Right hindlimb (tissue), 1 donor: ENCODE measurements at regions not wholly inside any gene's neighbourhood (a gene's known extent, or its start where the extent isn't known, plus 50 kb on each side); places are given as distances from the start of the nearest gene placed in this dataset.

Experiments used
- DNase-seq: peaks from one replicate; pipeline ENCODE4 v3.0.0-alpha.2; 2018

DNA sequence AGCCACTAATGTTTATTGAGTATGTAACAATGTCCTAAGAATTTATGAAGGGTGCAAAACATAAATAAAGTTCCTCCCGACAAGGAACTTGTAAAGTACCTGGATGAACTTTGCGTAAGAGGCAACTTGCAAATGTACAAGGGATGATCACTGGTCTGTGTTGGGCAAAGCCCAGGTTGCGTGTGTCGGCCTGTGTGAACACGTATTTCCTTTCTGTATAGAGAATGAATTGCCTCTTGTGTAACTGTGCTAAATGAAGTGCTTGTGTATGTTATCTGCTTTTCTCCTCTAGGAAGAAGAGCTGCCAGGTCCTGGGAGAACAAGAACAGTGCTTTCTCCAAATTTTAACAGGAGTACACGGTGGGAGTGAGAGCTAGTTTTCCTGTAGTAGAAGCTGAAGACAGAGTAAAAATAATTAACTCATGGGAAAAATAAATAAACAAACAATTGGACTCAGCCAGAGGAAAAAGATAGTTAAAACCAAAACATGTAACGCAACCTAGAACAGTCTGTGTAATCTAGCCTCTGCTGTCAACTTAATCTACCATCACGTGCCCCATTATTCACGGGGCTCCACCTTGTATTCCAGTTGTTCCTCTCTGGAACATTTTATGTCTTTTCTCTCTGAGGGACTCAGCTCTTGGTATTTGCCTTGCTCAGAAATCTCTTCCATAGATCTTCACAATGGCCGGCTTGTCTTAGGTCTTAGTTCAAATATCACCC, 83.7 kb upstream of the RASGRP1 start:
- DNase-seq: no peak

DNA sequence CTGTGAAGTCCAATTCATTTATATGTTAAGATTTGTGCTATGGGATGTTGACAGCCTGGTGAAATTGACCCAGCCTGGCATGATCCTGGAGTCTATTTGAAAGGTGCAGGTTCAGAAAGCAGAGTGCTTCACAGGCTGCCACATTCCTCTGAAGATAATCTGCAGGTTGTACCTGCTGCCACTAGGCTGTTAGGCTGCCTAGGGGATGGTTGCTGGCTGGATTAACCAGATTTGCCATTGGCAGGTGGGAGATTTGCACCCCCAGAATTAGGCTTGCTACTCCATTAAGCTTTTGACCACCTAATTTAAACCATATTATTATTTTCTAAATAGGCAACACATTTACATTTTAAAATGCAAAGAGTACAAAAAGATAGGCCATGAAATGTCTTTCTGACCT, 85.8 kb upstream of the RASGRP1 start:
- no peak for DNase-seq

DNA sequence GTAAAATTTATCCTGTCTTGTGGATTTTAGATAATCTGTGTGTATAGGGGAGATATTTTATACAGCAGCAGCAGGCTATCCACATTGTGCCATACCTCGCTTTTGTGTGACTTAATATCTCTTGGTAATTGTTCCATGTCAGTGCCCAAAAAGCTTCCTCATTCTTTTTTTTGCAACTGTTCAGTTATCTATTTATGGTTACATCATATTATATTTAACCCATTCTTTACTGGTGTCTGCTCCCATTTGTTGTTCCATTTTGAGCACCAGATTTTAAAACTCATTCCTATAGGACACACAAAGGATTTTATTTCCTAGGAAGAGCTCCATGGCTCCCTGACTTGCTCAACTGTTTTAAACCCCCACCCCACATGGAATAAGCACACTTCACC, 86.3 kb upstream of the RASGRP1 start:
- DNase-seq: no peak

DNA sequence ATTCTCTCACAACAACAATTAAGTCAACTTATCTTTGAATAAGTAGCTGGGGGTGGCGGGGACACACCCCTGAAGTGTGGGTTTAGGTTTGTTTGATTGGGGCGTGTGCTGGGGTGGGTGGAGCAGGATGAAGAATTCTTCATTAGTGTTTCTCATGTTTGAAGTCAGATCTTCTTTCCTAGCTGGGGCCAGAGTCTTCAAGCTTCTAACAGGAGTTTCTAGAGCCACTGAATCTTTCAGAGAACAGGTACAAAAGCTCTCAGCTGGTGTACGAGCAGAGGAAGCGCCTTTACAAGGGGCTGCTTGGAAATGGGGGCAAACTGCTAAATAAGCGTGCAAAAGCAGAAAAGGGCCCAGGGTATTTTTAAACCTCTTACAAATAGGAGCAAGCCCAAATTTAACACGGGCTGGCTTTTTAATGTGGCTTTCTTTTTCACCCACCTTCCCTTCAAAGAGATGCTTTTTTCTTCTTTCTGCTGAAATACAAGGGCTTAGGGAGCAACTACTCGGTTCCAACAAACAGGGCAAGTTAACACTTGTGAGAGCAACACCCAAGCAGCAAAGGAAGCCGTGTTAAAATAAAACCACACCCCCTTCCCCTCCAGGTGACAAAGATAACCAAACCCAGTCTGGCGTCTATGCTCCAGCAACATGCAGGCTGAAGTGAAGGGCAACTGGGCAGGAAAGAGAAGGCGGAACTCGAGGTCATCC, 86.9 kb upstream of the RASGRP1 start:
- DNase-seq: no peak

DNA sequence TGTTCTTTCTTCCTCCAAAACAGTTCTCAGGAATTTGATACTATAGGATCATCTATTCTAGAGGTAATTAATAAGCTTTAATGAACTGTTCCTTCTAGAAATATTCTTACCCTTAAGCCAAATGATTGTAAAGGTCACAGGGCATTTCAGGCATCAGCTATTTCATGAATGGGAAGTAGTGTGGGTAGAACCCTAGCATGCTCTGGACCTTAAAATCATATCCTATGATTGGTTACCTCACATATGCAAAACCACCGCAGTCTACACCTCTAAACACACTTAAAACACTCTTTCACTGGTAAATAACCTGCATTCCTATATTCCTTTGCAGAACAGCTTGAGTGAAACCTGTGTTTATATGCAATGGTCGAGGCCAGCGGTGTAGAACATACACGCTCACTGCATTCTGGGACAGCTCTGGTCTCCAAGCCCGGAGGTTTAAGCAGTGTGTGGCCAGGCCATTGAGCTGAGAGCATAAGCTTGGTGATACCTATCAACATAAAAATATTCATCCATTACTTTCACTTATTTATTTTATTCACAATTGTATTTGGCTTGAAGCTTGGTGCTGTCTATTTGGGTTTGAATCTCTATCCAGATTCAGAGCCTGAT, 87.7 kb upstream of the RASGRP1 start:
- no peak for DNase-seq

DNA sequence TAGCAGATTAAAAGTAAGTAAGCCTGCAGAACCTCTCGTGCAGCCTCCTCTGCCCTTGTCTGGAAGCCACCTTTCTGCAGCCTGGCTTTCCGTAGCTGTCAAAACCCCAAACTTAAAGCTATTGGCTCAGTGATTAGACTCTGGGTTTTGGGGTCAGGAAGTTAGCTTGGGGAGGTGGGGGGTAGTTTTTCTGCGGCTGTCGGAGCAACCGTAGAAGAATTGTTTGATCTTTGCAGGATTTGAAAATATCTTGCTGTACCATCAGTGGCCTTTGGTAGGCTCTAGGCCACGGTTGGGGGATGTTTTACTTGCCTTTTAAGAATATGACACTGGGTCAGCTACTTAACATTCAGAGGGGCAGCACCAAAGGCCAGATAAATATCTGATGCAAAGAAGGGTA, 88.4 kb upstream of the RASGRP1 start:
- DNase-seq: no peak

DNA sequence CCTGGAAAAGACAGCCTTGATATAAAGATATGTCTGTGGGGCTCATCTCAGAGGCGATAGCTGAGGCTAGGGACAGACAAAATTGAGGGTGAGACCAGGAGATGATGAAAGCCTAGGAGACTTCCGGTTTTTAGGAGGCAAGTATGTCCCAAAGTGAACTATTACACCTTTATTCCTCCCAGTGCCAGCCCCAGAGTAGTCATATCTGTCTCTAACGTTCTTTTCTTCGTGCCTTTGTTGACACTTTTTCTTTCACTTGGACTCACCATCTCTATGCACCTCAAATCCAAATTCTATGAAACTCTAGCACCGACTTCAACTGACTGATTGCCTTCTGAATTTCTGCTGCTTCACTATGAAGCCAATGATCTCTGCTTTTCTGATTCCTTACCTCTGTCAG, 93.8 kb upstream of the RASGRP1 start:
- no peak for DNase-seq

DNA sequence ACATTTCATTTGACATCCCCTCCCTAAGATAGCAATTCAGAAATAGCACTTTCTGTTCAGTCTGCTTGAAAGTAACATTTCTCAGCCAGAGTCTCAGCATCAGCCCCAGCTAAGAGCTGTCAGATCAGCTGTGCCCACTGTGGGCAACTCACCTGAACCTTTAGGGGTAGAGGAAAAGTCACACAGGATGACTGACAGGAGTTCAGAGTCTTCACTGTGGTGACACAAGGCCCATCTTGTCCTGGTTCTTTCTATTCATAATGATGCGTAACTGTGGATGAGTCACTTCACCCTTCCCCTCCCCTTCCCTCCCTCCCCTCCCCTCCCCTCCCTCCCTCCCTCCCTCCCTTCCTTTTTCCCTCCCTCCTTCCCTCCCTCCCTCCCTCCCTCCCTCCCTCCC, 96.1 kb upstream of the RASGRP1 start:
- no peak for DNase-seq

DNA sequence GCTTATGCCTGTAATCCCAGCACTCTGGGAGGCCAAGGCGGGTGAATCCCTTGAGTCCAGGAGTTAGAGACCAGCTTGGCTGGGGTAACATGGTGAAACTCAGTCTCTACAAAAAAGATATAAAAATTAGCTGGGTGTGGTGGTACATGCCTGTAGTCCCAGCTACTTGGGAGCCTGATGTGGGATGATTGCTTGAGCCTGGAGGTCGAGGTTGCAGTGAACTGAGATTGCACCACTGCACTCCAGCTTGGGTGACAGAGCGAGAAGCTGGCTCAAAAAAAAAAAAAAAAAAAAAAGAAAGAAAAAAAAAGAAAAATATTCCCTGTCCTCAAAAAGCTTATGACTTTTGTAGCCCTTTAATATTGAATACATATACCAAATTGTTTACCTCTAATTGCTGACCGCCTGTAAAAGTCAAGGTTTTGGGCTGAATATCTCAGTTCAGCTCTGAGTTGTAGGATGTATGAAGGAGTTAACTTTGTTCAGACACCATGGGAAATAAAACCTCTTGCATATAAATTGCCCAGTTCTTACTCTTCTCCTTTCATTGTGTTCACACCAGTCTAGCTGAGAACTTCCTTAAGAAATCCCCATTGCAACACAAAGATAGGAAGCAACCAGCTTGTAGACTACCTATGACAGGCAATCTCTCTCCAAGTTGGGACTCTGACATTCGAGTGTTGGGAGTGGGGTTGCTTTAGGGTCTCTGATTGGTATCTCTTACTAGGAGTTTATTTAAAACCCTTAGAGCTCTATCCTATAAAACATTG, 97.6 kb upstream of the RASGRP1 start:
- no peak for DNase-seq

DNA sequence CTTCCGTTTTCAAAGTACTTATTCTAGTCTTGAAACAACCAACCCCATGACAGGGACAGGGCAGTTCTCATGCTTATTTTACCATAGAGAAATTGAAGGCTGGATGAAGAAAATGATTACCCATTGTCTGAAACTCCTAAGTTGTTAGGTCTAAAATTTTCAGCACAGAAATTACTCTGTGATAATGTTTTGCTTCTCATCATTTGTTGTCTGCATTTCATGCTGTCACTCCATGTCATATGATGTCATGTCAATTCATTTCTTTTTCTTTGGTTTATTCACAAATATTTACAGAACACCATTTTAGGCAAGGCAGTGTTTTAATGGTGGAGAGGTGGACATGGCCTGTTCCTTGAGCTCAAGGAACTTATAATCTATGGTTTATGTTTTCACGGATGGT, 98.2 kb upstream of the RASGRP1 start:
- no peak for DNase-seq

DNA sequence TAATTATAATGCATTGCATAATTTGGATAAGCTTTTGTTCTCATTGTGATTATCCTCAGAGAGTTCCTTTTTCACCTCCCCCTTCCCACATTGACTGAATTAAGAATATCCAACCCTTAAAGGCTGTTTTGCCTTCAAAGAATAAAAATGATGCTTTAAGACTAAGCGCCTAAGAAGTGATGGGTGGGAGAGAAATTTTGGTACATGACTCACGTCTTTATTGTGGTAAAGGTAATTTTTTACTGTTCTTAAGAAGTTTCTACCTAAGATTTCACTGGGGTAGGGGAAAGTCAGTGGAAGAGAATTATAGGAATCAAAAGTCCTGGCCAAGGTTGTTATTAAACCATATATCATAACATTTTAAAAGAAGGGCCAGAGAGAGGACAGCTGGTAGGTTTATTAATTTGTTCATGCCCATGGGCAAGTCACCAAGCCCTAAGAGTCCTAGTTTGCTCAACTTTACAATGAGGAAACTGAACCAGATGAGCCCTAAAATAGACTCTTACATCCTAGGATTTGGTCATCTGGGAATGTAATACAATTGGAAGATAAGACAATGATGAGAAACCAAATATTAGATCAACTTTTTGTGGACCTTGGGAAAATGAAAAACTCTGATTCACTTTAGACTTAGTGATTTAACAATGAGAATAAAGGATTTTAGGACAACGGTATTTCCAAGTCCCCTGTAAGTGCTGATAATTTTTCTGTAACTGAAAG, 101.1 kb upstream of the RASGRP1 start:
- no peak for DNase-seq

DNA sequence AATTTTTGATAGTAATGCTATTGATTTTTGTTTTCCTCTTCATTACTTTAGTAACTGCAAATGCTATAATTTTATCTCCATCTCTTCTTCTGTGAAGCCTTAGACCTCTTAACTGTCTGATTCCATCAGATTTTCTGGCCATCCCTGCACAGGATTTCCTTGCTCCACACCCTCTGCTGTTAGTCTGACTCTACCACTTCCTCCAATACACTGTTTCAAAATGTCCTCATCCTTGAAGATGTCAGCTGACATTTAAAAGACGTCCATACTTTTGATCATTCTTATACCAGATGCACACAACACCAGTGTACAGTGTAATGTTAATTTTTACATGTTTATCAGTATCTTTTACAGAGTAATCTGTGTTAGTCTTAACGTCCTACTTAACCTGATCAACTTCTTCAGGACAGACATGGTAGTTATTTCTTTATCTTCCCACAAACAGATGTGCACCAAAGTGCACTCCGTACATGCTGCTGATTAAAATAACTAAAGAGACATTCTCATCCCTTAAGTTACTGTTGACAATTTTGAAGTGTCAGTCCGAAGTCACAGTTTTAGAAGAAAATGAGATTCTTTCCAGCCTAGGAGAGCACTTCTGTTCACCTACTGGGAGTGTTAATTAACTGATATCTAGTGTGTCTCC, 102.4 kb upstream of the RASGRP1 start:
- no peak for DNase-seq

DNA sequence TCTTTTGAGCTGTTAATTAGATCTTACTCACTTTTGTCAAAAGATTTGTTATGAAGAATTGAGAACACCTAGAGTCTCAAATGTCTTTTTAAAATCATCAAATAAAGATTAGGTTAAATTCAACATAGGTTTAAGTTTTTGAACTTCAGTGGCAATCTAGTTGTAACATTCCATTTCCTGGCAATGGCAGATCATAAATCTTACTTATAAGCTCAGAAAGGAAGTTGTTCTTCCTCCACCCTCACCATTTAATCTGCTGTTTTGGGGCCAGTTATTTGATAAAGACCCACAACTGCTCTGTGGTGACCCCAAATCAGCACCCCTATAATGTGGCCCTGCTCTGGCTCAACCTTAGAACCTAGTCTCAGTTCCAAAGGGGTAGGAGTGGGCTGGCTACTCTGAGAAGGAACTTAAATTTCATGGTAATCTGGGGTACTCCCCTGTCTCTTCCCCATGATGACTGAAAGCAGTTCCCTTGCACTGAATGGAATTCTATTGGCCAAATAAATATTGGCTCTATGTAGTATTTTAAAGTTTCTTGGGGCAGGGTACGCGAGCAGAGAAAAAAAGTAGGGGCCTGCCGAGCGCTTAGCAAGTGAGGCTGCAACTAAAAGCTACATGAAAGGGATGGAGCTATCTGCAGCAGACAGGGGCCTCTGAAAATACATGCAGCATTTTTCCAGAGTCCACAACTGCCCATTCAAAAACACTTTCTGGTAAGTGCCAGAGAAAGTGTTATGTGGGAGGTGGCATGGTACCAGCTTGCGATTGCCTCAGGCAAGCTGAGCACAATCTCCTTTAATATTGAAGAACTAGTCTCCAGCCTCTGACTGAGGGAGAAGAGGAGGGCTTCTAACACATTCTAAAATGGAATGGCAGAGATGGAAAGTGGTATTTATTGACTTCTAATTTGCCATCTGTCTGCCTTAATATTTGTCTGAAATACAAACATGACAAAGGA, 103.6 kb upstream of the RASGRP1 start:
- no peak for DNase-seq

DNA sequence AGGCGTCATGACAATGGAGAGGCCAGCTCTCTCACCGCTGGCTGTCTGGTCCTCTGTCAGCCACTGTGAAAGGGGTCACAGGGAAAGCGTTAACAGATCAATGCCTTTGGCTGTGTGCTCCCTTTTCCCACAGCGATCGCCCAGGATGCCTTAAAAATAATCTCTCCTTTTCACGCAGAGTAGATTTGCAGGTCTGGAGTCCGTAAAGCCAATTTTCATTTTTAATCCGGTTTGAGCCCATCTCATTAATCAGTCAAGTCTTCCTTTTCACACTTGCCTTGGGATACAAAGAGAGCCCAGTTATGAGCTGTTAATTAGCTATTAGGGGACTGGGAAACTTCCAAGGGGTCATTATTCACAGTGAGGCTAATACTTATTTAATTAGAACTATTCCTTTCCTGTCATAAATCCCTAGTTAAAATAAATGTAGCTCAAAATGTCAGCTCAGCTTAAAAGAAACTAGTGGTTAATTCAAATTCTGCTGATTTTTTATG, 104.3 kb upstream of the RASGRP1 start:
- no peak for DNase-seq

DNA sequence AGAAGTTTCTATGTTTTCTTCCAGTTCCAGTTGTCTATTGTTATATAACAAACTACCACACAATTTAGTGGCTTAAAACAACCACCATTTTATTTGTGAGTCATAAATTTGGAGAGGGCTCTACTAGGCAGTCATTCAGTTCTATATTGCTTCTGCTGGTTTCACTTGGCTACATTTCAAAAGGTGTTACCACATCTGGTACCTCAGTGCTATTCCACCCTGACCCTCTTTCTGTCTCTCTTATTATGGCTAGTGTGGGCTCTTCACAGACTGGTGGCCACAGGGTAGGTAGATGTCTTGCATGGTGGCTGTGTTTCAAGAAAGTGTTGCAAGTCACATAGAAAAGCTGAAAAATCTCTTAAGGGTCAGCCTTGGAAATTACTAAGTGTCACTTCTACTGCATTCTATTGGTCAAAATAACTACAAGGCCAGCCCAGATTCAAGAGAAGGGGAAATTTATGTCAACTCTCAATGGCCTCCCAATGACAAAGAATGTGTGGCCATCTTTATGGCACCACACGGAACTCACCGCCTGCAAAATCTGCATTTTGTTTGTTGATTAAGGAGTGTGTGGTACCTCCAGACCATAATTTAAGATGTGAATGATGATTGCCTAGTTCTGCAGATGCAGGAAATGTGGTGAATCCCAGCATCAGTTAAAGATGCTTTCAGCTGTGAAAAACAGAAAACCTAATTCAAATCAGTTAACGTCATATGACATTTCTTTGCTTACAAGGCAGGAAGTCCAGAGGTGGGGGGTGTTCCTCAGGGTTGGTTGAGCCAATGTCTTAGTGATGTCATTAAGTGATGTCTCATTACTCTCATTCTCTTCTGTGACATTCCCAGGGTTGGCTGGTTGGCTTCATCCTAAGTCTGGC, 105.8 kb upstream of the RASGRP1 start:
- DNase-seq: no peak

DNA sequence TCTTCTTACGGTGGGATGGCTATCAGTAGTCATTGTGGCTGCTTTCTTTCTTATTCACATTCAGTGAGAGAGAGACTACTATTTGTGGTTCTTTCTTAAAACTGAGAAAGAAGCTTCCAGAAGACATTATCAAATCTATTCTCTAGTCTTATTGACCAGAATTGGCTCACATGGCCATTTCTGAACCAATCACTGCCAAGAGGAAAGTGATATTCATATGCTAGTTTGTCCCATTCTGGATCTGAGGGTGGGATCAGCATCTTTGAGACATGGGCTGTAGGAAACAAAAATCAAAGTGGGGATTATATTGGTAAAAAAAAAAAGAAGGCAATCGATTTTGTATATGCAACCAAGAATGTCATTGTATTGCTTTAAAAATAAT, 106.4 kb upstream of the RASGRP1 start:
- DNase-seq: no peak

DNA sequence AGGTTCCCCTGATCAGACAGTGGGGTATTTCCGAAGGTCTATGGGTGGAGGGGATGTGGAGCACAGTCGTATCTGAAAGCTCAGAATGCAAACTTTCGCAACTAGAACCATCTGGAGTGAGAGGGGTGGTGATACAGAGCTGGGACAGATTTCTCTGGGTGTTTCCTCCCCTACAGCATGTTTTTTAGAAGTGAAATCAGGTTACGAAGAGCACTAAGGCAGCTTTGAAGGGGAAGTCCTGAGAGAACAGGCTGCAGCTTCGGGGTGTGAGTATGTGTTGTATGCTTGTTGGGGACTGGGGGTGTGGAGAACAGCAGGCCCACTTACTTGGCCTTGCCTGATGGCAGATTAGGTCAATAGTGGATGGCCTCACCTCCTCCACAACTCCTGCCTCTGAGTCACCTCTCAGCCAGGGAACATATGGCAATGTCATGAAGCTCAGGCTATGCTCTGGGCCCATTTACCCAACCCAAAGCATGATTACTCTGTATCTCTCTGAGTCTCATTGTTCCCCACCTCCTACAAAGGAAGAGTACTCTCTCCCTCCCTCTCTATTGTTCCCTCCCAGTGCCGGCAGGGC, 107.2 kb upstream of the RASGRP1 start:
- DNase-seq: no peak

DNA sequence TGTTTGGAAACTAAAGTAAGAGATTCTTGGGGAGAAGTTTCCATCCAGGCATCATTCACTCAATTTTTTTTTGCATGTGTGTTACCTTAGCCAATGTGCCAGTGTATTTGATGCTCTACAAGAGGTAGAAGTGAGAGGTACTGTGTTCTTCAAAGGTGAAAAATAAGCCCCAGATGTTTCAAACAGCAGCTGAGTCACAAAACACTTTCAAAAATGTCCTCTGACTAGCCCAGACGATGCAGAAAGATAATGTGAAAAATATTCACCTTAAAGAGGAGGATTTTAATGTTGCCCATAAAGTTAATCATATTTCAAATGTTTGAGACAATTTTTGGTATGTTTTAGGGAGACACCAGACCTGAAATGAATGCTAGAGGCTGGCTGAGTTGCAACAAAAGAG, 107.7 kb upstream of the RASGRP1 start:
- DNase-seq: no peak

DNA sequence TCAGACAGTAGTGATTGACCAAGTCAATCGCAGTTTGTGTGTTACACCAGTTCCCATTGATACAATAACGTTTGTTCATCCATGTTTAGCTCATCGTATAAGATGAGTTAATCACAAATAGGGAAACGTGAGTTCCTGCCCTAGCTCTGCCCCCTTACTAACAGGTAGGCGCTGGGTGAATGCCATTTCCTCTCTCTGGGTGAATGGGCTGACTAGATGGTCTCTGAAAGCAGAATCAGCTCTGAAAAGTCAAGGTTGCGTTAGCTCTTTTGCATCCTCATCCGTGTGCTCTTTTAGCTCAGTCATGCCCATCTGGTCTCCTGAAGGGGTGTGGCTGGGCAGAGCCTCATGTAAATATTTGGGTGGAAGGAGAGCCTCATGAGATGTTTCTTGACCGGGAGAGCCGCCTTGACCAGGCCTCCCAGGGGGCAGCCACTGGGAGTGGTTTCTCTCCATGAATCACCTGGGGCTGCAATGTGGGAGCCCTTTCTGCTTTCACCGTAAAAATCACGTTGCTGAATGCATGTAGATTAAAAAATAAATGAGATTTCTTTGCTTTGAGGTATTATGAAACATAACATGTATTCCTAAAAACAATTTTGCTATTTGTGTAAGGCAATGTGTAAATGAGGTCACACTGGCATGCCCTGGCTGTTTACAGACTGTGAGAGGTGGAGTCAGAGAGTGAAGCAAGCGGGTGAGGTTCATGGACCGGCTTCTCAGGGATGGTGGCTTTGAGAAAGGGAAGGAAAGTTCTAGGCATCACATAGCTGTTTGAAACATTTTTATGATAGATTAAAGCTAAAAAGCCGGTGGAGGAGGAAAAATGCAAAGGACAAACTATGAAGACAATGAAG, 108.4 kb upstream of the RASGRP1 start:
- no peak for DNase-seq
